HG02970 (cell line): ENCODE measurements at regions not wholly inside any gene's neighbourhood (a gene's known extent, or its start where the extent isn't known, plus 50 kb on each side); places are given as distances from the start of the nearest gene placed in this dataset.

Experiments used
- ATAC-seq: cut with Tn5 transposase; IDR thresholded peaks from one replicate; pipeline ENCODE4 v1.9.1; 2021; ENCODE audit warnings: mild to moderate bottlenecking, moderate library complexity, moderate number of reproducible peaks; ENCODE audit not compliant: unreplicated experiment, low FRiP score

GRCh38 chrX:45762699-45763647 lies 562.3 kb upstream of the DIPK2B start:
- ATAC-seq, result no peak

GRCh38 chrX:45761920-45762319 lies 561.2 kb upstream of the DIPK2B start:
- ATAC-seq, result no peak

- no peak for ATAC-seq
Observed at GRCh38 chrX:45760187-45760742, 559.6 kb upstream of the DIPK2B start.

- no peak for ATAC-seq
Observed at GRCh38 chrX:45758738-45759397, 558.2 kb upstream of the DIPK2B start.

GRCh38 chrX:45758319-45758718 lies 557.6 kb upstream of the DIPK2B start:
- no peak for ATAC-seq

GRCh38 chrX:45757272-45757671 lies 556.6 kb upstream of the DIPK2B start:
- no peak for ATAC-seq

- ATAC-seq, result no peak
Observed at GRCh38 chrX:45756557-45756956, 555.9 kb upstream of the DIPK2B start.

- no peak for ATAC-seq
Observed at GRCh38 chrX:45755703-45756102, 555.0 kb upstream of the DIPK2B start.

- ATAC-seq, result no peak
Observed at GRCh38 chrX:45751156-45751555, 550.5 kb upstream of the DIPK2B start.

GRCh38 chrX:45750639-45751038 lies 550.0 kb upstream of the DIPK2B start:
- no peak for ATAC-seq

GRCh38 chrX:45749375-45749774 lies 548.7 kb upstream of the DIPK2B start:
- no peak for ATAC-seq

- no peak for ATAC-seq
Observed at GRCh38 chrX:45748369-45748774, 547.7 kb upstream of the DIPK2B start.

GRCh38 chrX:45747905-45748304 lies 547.2 kb upstream of the DIPK2B start:
- ATAC-seq, result no peak

GRCh38 chrX:45745479-45745878 lies 544.8 kb upstream of the DIPK2B start:
- ATAC-seq, result no peak

- no peak for ATAC-seq
Observed at GRCh38 chrX:45743906-45744625, 543.4 kb upstream of the DIPK2B start.

GRCh38 chrX:45743081-45743533 lies 542.4 kb upstream of the DIPK2B start:
- ATAC-seq, result no peak

- ATAC-seq, result no peak
Observed at GRCh38 chrX:45740291-45740690, 539.6 kb upstream of the DIPK2B start.

GRCh38 chrX:45735571-45735970 lies 534.9 kb upstream of the DIPK2B start:
- no peak for ATAC-seq

GRCh38 chrX:45731448-45731847 lies 530.8 kb upstream of the DIPK2B start:
- ATAC-seq, result no peak

GRCh38 chrX:45727761-45728160 lies 527.1 kb upstream of the DIPK2B start:
- no peak for ATAC-seq

- ATAC-seq, result no peak
Observed at GRCh38 chrX:45722471-45722870, 521.8 kb upstream of the DIPK2B start.
